ENCODE measurements at regions not wholly inside any gene's neighbourhood (a gene's known extent, or its start where the extent isn't known, plus 50 kb on each side); places are given as distances from the start of the nearest gene placed in this dataset.

DNA sequence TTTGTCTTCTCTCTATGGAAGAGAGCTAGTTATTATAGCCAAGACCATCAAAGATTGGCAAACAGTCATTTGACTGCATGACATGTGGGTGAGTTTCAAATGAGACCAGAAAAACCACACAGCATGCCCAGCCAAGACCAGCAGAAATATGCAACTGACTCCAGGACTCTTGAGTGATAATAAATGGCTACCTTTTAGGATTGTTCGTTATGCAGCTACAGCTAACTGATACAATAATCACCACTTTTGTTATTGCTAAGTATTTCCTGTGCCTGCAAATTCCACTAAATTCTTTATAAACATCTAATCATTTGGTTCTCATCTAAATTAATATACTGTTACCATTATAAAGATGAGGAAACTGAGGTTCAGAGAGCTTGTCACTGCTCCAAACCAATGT lies 528.4 kb upstream of the TBX3 start:
- DNase-seq, result no peak

DNA sequence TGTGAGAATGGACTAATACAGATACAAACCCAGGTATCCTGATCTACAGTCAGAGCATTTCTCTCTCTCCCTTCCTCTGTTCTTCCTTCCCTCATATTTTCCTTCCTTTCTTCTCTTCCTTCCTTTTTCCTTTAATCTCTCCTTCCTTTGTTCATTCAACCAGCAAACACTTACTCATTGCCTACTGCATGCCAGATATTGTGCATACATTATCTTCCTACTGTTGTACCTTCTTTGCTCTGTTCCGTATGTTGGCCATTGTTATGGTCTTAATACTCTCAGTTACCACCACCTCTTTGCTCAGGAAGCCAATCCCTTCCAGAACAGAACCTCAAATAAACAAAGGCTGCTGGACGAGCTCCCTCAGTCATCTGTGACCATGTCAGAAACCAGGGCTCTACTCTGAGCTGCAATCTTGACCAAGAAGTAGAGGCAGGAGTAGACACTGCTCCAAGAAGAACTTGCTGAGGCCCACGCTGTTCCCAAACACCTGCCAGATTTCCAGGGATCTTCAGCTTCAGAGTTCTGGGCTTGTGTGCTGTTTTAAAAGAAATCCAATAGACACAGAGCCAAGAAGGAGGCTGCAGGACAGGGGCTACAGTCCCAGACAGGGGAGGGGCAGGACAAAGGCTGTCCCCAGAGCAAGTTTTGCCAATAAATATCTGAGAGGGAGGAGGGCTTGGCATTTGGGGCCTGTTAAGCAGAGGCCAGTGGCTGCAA lies 526.7 kb upstream of the TBX3 start:
- WGBS, 2 donors, result 59 to 64% methylated on average over 3 of the region's 3 CpGs
- H3K36me3 ChIP-seq (ENCODE audit: control insufficient read depth in 4 of 4, insufficient read depth in 4 of 4, low read length in 4 of 4), result no peaks in the 10 kb centered on the region
- H3K27me3 ChIP-seq (ENCODE audit: control insufficient read depth in 3 of 3, insufficient read depth in 3 of 3, low read length in 2 of 3), result no peaks in the 10 kb centered on the region
- no peak overlapping the region for H3K9ac ChIP-seq (ENCODE audit: insufficient read depth in 1 of 2, low read length in 2 of 2)
- ATAC-seq (ENCODE audit: insufficient read depth, low FRiP score), result no peak
- TF ChIP-seq, protein P1, sequence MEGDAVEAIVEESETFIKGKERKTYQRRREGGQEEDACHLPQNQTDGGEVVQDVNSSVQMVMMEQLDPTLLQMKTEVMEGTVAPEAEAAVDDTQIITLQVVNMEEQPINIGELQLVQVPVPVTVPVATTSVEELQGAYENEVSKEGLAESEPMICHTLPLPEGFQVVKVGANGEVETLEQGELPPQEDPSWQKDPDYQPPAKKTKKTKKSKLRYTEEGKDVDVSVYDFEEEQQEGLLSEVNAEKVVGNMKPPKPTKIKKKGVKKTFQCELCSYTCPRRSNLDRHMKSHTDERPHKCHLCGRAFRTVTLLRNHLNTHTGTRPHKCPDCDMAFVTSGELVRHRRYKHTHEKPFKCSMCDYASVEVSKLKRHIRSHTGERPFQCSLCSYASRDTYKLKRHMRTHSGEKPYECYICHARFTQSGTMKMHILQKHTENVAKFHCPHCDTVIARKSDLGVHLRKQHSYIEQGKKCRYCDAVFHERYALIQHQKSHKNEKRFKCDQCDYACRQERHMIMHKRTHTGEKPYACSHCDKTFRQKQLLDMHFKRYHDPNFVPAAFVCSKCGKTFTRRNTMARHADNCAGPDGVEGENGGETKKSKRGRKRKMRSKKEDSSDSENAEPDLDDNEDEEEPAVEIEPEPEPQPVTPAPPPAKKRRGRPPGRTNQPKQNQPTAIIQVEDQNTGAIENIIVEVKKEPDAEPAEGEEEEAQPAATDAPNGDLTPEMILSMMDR (IDR thresholded peaks at IDR 0.05; ENCODE audit: control extremely low read depth, extremely low read depth), result no peak
- no peak overlapping the region for H3K27ac ChIP-seq (ENCODE audit: low read depth in 1 of 2, low read length in 1 of 2)
- no peak overlapping the region for H3K4me3 ChIP-seq
- DNase-seq, result no peak
- no peaks in the 10 kb centered on the region for H3K9me3 ChIP-seq (ENCODE audit: control insufficient read depth in 4 of 4, insufficient read depth in 3 of 4, low read length in 3 of 4)
- peaks cover 0 to 20% (median 5%) of the 10 kb centered on the region in 5 donors for H3K4me1 ChIP-seq (ENCODE audit: control insufficient read depth in 5 of 5, insufficient read depth in 5 of 5, low read length in 5 of 5)

More for the DNA sequence above, 528.4 kb upstream of the TBX3 start:
- H3K4me3 ChIP-seq, result no peak overlapping the region
- H3K27ac ChIP-seq (ENCODE audit: low read depth in 1 of 2, low read length in 1 of 2), result no peak overlapping the region
- H3K9me3 ChIP-seq (ENCODE audit: control insufficient read depth in 4 of 4, insufficient read depth in 3 of 4, low read length in 3 of 4), result no peaks in the 10 kb centered on the region
- no peak for ATAC-seq (ENCODE audit: insufficient read depth, low FRiP score)
- no peaks in the 10 kb centered on the region for H3K36me3 ChIP-seq (ENCODE audit: control insufficient read depth in 4 of 4, insufficient read depth in 4 of 4, low read length in 4 of 4)
- no peaks in the 10 kb centered on the region for H3K27me3 ChIP-seq (ENCODE audit: control insufficient read depth in 3 of 3, insufficient read depth in 3 of 3, low read length in 2 of 3)
- WGBS, 2 donors, result 0% methylated on average over 1 of the region's 1 CpG
- peaks cover 0 to 28% (median 4%) of the 10 kb centered on the region in 5 donors for H3K4me1 ChIP-seq (ENCODE audit: control insufficient read depth in 5 of 5, insufficient read depth in 5 of 5, low read length in 5 of 5)
- no peak overlapping the region for H3K9ac ChIP-seq (ENCODE audit: insufficient read depth in 1 of 2, low read length in 2 of 2)
- TF ChIP-seq, protein P1 (IDR thresholded peaks at IDR 0.05; ENCODE audit: control extremely low read depth, extremely low read depth), result no peak

DNA sequence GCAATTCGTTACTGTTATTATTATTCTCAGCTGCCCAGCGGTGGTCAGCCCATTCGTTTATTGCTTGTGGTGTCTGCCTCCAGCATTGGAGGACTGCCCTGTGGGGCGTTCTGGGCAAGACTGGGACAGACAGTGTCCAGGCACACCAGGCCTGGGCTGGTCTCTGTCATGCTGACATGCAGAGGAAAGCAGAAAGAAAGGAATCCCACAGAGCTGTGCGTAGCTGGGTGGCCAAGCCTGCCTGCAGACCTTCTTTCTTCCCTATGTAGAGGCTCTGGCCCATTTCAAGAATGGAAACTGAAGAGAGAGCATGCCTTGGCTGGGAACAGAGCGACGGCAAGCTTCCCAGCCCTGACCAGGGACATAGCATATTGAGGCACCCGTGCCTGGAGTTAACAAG lies 525.3 kb upstream of the TBX3 start:
- no peak for DNase-seq
- H3K36me3 ChIP-seq (ENCODE audit: control insufficient read depth in 4 of 4, insufficient read depth in 4 of 4, low read length in 4 of 4), result no peaks in the 10 kb centered on the region
- no peak overlapping the region for H3K4me3 ChIP-seq
- TF ChIP-seq, protein P1 (IDR thresholded peaks at IDR 0.05; ENCODE audit: control extremely low read depth, extremely low read depth), result no peak
- no peak for ATAC-seq (ENCODE audit: insufficient read depth, low FRiP score)
- H3K4me1 ChIP-seq (ENCODE audit: control insufficient read depth in 5 of 5, insufficient read depth in 5 of 5, low read length in 5 of 5), result peaks cover 0 to 22% (median 5%) of the 10 kb centered on the region in 5 donors
- no peaks in the 10 kb centered on the region for H3K9me3 ChIP-seq (ENCODE audit: control insufficient read depth in 4 of 4, insufficient read depth in 3 of 4, low read length in 3 of 4)
- H3K9ac ChIP-seq (ENCODE audit: insufficient read depth in 1 of 2, low read length in 2 of 2), result no peak overlapping the region
- no peaks in the 10 kb centered on the region for H3K27me3 ChIP-seq (ENCODE audit: control insufficient read depth in 3 of 3, insufficient read depth in 3 of 3, low read length in 2 of 3)
- no peak overlapping the region for H3K27ac ChIP-seq (ENCODE audit: low read depth in 1 of 2, low read length in 1 of 2)
- 80 to 89% methylated on average over 8 of the region's 8 CpGs for WGBS, 2 donors

DNA sequence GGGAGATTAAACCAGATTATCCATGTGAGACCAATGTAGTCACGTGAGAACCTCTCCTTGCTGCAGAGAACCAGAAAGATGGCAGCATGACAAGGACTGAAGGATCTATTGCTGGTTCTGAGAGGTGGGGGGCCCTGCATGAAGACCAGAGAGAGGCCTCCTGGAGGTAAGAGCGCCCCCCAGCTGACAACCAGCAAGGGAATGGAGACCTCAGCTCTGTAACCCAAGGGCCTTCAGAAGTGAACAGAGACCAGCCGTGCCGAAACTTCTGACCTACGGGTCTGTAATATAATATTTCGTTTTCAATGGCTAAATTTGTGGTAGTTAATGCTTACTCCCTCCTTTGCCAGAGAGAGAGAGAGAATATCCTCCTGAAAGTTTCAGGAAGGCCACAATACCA lies 524.1 kb upstream of the TBX3 start:
- ATAC-seq (ENCODE audit: insufficient read depth, low FRiP score), result no peak
- H3K27ac ChIP-seq (ENCODE audit: low read depth in 1 of 2, low read length in 1 of 2), result no peak overlapping the region
- WGBS, 2 donors, result 93 to 95% methylated on average over 6 of the region's 6 CpGs
- no peaks in the 10 kb centered on the region for H3K27me3 ChIP-seq (ENCODE audit: control insufficient read depth in 3 of 3, insufficient read depth in 3 of 3, low read length in 2 of 3)
- DNase-seq, result no peak
- TF ChIP-seq, protein P1 (IDR thresholded peaks at IDR 0.05; ENCODE audit: control extremely low read depth, extremely low read depth), result no peak
- no peaks in the 10 kb centered on the region for H3K36me3 ChIP-seq (ENCODE audit: control insufficient read depth in 4 of 4, insufficient read depth in 4 of 4, low read length in 4 of 4)
- H3K4me1 ChIP-seq (ENCODE audit: control insufficient read depth in 5 of 5, insufficient read depth in 5 of 5, low read length in 5 of 5), result peaks cover 0 to 18% (median 3%) of the 10 kb centered on the region in 5 donors
- H3K4me3 ChIP-seq, result no peak overlapping the region
- H3K9me3 ChIP-seq (ENCODE audit: control insufficient read depth in 4 of 4, insufficient read depth in 3 of 4, low read length in 3 of 4), result no peaks in the 10 kb centered on the region
- H3K9ac ChIP-seq (ENCODE audit: insufficient read depth in 1 of 2, low read length in 2 of 2), result no peak overlapping the region
